Ishikawa (cell line): ENCODE measurements at regions not wholly inside any gene's neighbourhood (a gene's known extent, or its start where the extent isn't known, plus 50 kb on each side); places are given as distances from the start of the nearest gene placed in this dataset.

Source experiments
- CEBPB ChIP-seq: IDR thresholded peaks from 2 replicates; pipeline ENCODE4 v1.6.1; 2012
- CREB1 ChIP-seq: IDR thresholded peaks from 2 replicates; pipeline ENCODE4 v1.6.1; 2012; ENCODE audit warnings: low read depth
- EGR1 ChIP-seq: IDR thresholded peaks from 2 replicates; pipeline ENCODE4 v1.6.1; 2012
- EP300 ChIP-seq: IDR thresholded peaks from 2 replicates; pipeline ENCODE4 v1.6.1; 2012; ENCODE audit warnings: borderline replicate concordance
- FOXM1 ChIP-seq: IDR thresholded peaks from 2 replicates; pipeline ENCODE4 v1.6.1; 2012; ENCODE audit warnings: low read depth, borderline replicate concordance
- MAX ChIP-seq: IDR thresholded peaks from 2 replicates; pipeline ENCODE4 v1.6.1; 2012
- NFIC ChIP-seq: IDR thresholded peaks from 2 replicates; pipeline ENCODE4 v1.6.1; 2012
- RAD21 ChIP-seq: IDR thresholded peaks from 2 replicates; pipeline ENCODE4 v1.6.1; 2012; ENCODE audit warnings: low read depth
- REST ChIP-seq: IDR thresholded peaks from 2 replicates; pipeline ENCODE4 v1.6.1; 2012; ENCODE audit warnings: low read depth, mild to moderate bottlenecking
- TAF1 ChIP-seq: IDR thresholded peaks from 2 replicates; pipeline ENCODE4 v1.6.1; 2012; ENCODE audit warnings: low read depth, mild to moderate bottlenecking
- TCF12 ChIP-seq: IDR thresholded peaks from 2 replicates; pipeline ENCODE4 v1.6.1; 2012; ENCODE audit warnings: low read depth
- TEAD4 ChIP-seq: IDR thresholded peaks from 2 replicates; pipeline ENCODE4 v1.6.1; 2012
- USF1 ChIP-seq: IDR thresholded peaks from 2 replicates; pipeline ENCODE4 v1.6.1; 2012
- YY1 ChIP-seq: IDR thresholded peaks from 2 replicates; pipeline ENCODE4 v1.6.1; 2012; ENCODE audit warnings: low read depth
- ZBTB7A ChIP-seq: IDR thresholded peaks from 2 replicates; pipeline ENCODE4 v1.6.1; 2012; ENCODE audit warnings: low read depth

- TF ChIP-seq CREB1, result no peak
- TF ChIP-seq FOXM1, result no peak
- no peak for TF ChIP-seq YY1
- no peak for TF ChIP-seq EGR1
- TF ChIP-seq RAD21, result no peak
- no peak for TF ChIP-seq MAX
- no peak for TF ChIP-seq TAF1
- no peak for TF ChIP-seq EP300
- no peak for TF ChIP-seq NFIC
- no peak for TF ChIP-seq CEBPB
- TF ChIP-seq ZBTB7A, result no peak
- TF ChIP-seq REST, result no peak
- TF ChIP-seq TCF12, result no peak
- no peak for TF ChIP-seq USF1
- TF ChIP-seq TEAD4, result no peak
Observed at GRCh38 chr5:9903801-9904200, 273.6 kb upstream of the TAS2R1 start.

GRCh38 chr5:9898319-9898718 is 268.2 kb upstream of the TAS2R1 start:
- TF ChIP-seq NFIC, result no peak
- TF ChIP-seq RAD21, result peak; percentile 28

GRCh38 chr5:9895302-9895645 is 265.1 kb upstream of the TAS2R1 start:
- TF ChIP-seq EGR1, result no peak
- no peak for TF ChIP-seq CREB1
- no peak for TF ChIP-seq TAF1
- TF ChIP-seq FOXM1, result no peak
- TF ChIP-seq TEAD4, result no peak
- no peak for TF ChIP-seq RAD21
- no peak for TF ChIP-seq TCF12
- TF ChIP-seq REST, result no peak
- TF ChIP-seq EP300, result no peak
- TF ChIP-seq YY1, result no peak
- no peak for TF ChIP-seq ZBTB7A
- no peak for TF ChIP-seq MAX
- TF ChIP-seq NFIC, result no peak
- TF ChIP-seq CEBPB, result no peak
- TF ChIP-seq USF1, result no peak

GRCh38 chr5:9894571-9895301 is 264.6 kb upstream of the TAS2R1 start:
- TF ChIP-seq ZBTB7A (no peak), CEBPB (no peak), YY1 (no peak), EGR1 (no peak)

- TF ChIP-seq CEBPB (no peak), NFIC (no peak), REST (no peak), TAF1 (no peak), EP300 (no peak), FOXM1 (no peak), MAX (no peak), RAD21 (no peak), TEAD4 (no peak), CREB1 (no peak), EGR1 (no peak), TCF12 (no peak), ZBTB7A (no peak), YY1 (no peak), USF1 (no peak)
Observed at GRCh38 chr5:9892696-9893095, 262.5 kb upstream of the TAS2R1 start.
